MG63 (cell line): ENCODE measurements at regions not wholly inside any gene's neighbourhood (a gene's known extent, or its start where the extent isn't known, plus 50 kb on each side); places are given as distances from the start of the nearest gene placed in this dataset.

Experiments used
- DNase-seq: peaks from one replicate; pipeline ENCODE4 v3.0.0-alpha.2; 2020
- H3K27me3 ChIP-seq: fragments of 250-450 bp; sonication (Bioruptor Pico); 2 replicates; pipeline ENCODE4 v1.5.1; 2020; ENCODE audit warnings: mild to moderate bottlenecking, moderate library complexity
- H3K36me3 ChIP-seq: fragments of 250-450 bp; sonication (Bioruptor Pico); 2 replicates; pipeline ENCODE4 v1.5.1; 2020; ENCODE audit warnings: mild to moderate bottlenecking, moderate library complexity
- H3K4me3 ChIP-seq: fragments of 250-450 bp; sonication (Bioruptor Pico); 2 replicates; pipeline ENCODE4 v1.5.1; 2020; ENCODE audit warnings: mild to moderate bottlenecking, moderate library complexity
- H3K9me3 ChIP-seq: fragments of 250-450 bp; sonication (Bioruptor Pico); 2 replicates; pipeline ENCODE4 v1.5.1; 2020; ENCODE audit warnings: mild to moderate bottlenecking, moderate library complexity

DNA sequence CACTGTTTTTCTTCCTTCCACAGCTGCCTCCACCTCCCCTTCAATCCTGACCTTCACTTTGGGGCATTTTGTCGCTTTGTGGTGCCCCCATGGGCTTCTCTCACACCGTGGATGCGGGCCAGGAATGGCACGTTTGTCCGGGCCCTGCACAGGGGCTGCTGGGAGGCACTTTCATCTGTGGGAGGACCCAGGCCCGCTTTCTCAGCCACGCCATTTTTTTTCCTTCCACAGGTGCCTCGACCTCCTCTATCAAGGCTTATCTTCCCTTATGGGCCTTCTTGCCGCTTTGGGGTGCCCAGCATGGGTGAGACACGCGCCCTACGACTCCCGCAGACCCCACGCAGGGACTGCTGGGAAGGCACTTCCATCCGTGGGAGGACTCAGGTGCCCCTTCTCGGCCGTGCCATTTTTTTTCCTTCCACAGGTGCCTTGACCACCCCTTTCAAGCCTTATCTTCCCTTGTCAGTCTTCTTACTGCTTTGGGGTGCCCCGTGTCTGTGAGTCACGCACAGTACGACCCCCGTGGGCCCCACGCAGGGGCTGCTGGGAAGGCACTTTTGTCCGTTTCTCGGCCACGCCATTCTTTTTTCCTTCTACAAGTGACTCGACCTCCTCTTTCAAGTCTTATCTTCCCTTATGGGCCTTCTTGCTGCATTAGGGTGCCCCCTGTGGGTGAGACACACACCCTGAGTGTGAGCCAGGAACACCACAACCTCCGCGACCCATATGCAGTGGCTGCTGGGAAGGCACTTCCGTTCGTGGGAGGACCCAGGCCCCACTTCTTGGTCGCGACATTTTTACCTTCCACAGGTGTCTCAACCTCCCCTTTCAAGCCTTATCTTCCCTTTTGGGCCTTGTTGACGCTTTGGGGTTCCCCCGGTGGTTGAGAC, 270.7 kb downstream of the ALG10 start:
- no peak for DNase-seq
- Histone ChIP-seq H3K4me3 (no peak overlapping the region), H3K9me3 (no peaks in the 10 kb centered on the region), H3K27me3 (no peaks in the 10 kb centered on the region), H3K36me3 (no peaks in the 10 kb centered on the region)

DNA sequence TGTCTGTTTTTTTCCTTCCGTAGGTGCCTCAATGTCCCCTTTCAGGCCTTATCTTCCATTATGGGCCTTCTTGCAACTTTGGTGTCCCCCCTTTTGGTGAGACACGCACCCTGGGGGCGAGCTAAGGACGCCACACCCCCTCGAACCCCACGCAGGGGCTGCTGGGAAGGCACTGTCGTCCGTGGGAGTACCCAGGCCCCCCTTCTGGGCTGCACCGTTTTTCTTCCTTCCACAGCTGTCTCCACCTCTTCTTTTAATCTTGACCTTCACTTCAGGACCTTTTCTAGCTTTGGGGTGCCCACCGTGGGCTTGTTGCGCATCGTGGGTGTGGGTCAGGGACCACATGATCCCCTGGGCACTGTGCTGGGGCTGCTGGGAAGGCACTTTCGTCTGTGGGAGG, 271.8 kb downstream of the ALG10 start:
- H3K27me3 ChIP-seq: no peaks in the 10 kb centered on the region
- no peaks in the 10 kb centered on the region for H3K36me3 ChIP-seq
- H3K9me3 ChIP-seq: no peaks in the 10 kb centered on the region
- H3K4me3 ChIP-seq: no peak overlapping the region
- DNase-seq: no peak

DNA sequence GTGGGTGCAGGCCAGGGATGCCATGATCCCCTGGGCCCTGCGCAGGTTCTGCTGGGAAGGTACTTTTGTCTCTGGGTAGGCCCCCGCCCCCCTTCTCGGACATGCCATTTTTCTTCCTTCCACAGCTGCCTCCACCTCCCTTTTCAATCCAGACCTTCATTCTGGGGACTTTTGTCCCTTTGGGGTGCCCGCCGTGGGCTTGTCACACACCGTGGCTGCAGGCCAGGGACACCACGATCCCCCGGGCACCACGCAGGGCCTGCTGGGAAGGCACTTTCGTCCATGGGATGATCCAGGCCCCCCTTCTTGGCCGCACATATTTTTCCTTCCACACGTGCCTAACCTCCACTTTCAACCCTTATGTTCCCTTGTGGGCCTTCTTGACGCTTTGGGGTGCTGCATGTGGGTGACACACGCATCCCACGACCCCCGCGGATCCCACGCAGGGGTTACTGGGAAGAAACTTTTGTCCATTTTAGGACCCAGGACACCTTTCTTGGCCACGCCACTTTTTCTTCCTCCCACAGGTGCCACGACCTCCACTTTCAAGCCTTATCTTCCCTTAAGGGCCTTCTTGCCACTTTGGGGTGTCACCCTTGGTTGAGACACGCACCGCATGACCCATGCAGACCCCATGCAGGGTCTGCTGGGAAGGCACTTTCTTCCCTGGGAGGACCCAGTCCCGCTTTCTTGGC, 272.5 kb downstream of the ALG10 start:
- Histone ChIP-seq H3K36me3 (no peaks in the 10 kb centered on the region), H3K27me3 (no peaks in the 10 kb centered on the region), H3K9me3 (no peaks in the 10 kb centered on the region), H3K4me3 (no peak overlapping the region)
- no peak for DNase-seq

DNA sequence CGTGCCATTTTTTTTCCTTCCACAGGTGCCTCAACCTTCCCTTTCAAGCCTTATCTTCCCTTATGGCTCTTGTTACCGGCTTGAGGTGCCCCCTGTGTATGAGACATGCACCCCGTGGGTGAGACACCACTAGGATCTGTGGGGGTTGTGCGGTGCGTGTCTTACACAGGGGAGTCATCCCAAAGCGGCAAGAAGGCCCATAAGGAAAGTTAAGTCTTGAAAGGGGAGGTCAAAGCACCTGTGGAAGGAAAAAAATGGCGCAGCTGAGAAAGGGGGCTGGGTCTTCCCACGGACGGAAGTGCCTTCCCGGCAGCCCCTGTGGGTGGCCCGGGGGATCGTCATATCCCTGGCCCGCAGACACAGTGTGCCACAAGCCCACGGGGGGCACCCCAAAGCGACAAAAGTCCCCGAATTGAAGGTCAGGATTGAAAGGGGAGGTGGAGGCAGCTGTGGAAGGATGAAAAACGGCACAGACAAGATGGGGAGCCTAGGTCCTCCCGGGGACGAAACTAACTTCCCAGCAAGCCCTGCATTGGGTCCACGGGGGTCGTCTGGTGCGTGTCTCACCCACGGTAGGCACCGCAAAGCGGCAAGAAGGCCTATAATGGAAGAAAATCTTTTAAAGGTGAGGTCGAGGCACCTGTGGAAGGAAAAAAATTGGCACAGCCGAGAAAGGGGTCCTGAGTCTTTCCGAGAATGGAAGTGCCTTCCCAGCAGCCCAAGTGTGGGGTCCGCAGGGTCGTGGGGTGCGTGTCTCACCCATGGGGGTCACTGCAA, 273.3 kb downstream of the ALG10 start:
- no peaks in the 10 kb centered on the region for H3K36me3 ChIP-seq
- DNase-seq: no peak
- no peaks in the 10 kb centered on the region for H3K9me3 ChIP-seq

DNA sequence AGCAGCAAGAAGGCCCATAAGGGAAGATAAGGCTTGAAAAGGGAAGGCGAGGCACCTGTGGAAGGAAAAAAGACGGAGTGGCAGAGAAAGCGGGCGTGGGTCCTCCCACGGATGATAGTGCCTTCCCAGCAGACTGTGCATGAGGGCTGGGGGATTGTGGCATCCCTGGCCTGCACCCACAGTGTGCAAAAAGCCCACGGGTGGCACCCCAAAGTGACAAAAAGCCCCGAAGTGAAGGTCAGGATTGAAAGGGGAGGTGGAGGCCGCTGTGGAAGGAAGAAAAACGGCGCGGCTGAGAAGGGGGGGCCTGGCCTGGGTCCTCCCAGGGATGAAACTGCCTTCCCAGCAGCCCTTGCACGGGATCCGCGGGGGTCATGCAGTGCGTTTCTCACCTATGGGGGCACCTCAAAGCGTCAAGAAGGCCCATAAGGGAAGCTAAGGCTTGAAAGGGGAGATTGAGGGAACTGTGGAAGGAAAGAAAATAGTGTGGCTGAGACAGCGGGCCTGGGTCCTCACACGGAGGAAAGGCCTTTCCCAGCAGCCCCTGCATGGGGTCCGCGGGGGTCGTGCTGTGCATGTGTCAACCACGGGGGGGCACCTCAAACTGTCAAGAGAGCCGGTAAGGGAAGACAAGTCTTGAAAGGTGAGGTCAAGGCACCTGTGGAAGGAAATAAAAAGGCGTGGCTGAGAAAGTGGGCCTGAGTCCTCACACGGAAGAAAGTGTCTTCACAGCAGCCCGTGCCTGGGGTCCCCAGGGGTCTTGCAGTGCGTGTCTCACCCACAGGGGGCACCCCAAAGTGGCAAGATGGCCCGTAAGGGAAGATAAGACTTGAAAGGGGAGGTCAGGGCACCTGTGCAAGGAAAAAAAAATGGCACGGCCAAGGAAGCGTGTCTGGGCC, 274.1 kb downstream of the ALG10 start:
- no peak for DNase-seq
- no peaks in the 10 kb centered on the region for H3K27me3 ChIP-seq
- H3K36me3 ChIP-seq: no peaks in the 10 kb centered on the region
- H3K4me3 ChIP-seq: no peak overlapping the region
- H3K9me3 ChIP-seq: no peaks in the 10 kb centered on the region

More for the DNA sequence above, 273.3 kb downstream of the ALG10 start:
- Histone ChIP-seq H3K4me3 (no peak overlapping the region), H3K27me3 (no peaks in the 10 kb centered on the region)

DNA sequence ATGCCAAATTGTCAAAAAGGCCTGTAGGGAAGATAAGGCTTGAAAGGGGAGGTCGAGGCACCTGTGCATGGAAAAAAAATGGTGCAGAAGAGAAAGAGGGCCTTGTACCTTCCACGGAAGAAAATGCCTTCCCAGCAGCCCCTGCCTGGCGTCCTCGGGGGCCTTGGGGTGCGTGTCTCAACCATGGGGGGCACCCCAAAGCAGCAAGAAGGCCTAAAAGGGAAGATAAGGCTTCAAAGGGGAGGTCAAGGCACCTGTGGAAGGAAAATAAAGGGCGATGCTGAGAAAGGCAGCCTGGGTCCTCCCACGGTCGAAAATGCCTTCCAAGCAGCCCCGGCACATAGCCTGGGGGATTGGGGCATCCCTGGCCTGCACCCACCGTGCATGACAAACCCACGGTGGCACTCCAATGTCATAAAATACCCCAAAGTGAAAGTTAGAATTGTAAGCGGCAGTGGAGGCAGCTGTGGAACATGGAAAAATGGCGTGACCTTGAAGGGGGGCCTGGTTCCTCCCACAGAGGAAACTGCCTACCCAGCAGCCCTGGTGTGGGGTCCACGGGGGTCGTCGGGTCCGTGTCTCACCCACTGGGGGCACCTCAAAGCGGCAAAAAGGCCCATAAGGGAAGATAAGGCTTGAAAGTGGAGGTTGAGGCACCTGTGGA, 275.0 kb downstream of the ALG10 start:
- Histone ChIP-seq H3K27me3 (no peaks in the 10 kb centered on the region), H3K36me3 (no peaks in the 10 kb centered on the region), H3K9me3 (no peaks in the 10 kb centered on the region), H3K4me3 (no peak overlapping the region)
- no peak for DNase-seq

DNA sequence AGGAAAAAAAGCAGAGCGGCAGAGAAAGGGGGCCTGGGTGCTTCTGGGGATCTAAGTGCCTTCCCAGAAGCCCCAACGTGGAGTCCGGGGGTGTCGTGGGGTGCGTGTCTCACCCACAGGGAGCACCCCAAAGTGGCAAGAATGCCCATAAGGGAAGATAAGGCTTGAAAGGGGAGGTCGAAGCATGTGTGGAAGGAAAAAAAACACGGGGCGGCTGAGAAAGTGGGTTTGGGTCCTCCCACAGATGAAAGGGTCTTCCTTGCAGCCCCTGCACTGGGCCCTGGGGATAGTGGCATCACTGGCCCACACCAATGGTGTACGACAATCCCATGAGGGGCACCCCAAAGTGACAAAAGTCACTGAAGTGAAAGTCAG, 275.5 kb downstream of the ALG10 start:
- no peak for DNase-seq
- Histone ChIP-seq H3K9me3 (no peaks in the 10 kb centered on the region), H3K27me3 (no peaks in the 10 kb centered on the region), H3K36me3 (no peaks in the 10 kb centered on the region), H3K4me3 (no peak overlapping the region)

DNA sequence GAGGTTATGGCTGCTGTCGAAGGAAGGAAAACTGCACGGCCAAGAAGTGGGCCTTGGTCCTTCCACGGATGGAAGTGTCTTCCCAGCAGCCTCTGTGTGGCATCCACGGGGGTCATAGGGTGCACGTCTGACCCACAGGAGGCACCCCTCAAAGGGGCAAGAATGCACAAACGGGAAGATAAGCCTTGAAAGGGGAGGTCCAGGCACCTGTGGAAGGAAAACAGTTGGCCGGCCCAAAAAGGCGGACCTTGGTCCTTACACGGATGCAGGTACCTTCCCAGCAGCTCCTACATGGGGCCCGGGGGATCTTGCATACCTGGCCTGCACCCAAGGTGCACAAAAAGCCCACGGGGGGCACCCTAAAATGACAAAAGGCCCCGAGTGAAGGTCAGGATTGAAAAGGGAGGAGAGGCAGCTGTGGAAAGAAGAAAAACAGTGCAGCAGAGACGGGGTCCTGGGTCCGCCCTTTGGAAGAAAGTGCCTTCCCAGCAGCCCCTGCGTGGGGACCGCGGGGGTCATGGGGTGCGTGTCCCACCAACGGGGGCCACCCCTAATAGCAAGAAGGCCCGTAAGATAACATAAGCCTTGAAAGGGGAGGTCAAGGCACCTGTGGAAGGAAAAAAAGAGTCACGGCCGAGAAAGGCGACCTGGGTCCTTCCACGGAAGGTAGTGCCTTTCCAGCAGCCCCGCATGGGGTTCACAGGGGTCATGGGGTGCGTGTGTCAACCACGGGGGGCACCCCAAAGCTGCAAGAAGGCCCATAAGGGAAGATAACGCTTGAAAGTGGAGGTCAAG, 276.1 kb downstream of the ALG10 start:
- no peaks in the 10 kb centered on the region for H3K36me3 ChIP-seq
- no peak overlapping the region for H3K4me3 ChIP-seq
- H3K27me3 ChIP-seq: no peaks in the 10 kb centered on the region
- DNase-seq: no peak
- no peaks in the 10 kb centered on the region for H3K9me3 ChIP-seq

DNA sequence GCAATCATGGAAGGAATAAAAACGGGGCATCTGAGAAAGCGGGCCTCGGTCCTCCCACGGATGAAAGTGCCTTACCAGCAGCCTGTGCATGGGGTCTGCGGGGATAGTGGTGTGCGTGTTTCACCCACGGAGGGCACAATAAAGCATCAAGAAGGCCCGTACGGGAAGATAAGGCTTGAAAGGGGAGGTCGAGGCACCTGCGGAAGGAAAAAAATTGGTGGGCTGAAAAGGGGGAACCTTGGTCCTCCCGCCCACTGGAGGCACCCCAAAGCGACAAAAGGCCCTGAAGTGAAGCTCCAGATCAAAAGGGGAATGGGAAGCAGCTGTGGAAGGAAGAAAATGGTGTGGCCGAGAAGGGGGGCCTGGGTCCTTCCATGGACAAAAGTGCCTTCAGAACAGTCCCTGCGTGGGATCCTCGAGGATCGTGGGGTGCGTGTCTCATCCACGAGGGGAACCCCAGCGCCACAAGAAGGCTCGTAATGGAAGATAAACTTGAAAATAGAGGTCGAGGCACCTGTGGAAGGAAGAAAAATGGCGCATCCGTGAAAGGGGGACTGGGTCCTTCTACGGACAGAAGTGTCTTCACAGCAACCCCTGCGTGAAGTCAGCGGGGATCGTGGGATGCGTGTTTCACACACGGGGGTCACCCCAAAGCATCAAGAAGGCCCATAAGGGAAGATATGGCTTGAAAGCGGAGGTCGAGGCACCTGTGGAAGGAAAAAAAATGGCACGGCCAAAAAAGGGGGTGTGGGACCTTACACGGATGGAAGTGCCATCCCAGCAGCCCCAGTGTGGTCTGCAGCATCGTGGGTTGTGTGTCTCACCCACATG, 276.9 kb downstream of the ALG10 start:
- DNase-seq: no peak
- Histone ChIP-seq H3K36me3 (no peaks in the 10 kb centered on the region), H3K4me3 (no peak overlapping the region), H3K9me3 (no peaks in the 10 kb centered on the region), H3K27me3 (no peaks in the 10 kb centered on the region)

DNA sequence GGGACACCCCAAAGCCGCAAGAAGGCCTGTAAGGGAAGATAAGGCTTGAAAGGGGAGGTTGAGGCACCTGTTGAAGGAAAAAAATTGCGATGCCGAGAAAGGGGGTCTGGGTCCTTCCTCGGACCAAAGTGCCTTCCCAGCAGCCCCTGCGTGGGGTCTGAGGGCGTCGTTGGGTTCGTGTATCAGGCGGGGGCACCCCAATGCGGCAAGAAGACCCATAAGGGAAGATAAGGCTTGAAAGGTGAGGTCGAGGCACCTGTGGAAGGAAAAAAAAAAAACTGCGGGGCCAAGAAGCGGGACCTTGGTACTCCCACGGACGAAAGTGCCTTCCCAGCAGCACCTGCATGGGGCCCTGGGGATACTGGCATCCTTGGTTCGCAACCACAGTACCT, 277.5 kb downstream of the ALG10 start:
- Histone ChIP-seq H3K4me3 (no peak overlapping the region), H3K27me3 (no peaks in the 10 kb centered on the region), H3K9me3 (no peaks in the 10 kb centered on the region), H3K36me3 (no peaks in the 10 kb centered on the region)
- DNase-seq: no peak

DNA sequence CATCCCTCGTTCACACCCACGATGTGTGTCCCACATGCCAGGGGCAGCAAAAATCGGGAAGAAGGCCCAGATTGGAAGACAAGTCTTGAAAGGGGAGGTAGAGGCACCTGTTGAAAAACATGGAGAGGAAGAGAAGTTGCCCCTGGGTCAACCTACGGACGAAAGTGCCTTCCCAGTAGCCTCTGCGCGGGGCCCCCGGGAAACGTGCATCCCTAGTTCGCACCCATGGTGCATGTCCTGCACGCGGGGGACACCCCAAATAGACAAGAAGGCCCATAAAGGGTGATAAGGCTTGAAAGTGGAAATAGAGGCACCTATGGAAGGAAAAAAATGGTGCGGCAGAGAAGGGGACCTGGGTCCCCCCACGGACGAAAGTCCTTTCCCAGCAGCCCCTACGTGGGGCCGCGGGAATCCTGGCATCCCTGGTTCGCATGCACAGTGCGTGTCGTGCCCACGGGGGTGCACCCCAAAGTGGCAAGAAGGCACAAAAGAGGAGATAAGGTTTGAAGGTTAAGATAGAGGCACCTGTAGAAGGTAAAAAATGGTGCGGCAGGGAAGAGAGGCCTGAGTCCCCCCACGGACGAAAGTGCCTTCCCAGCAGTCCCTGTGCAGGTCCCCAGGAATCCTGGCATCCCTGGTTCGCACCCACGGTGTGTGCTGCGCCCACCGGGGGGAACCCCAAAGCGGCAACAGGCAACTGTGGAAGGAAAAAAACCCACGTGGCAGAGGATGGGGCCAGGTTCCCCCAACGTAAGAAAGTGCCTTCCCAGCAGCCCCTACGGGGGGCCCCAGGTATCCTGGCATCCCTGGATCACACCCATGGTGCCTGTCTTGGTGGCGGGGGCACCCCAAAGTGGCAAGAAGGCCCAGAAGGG, 278.3 kb downstream of the ALG10 start:
- H3K4me3 ChIP-seq: no peak overlapping the region
- H3K27me3 ChIP-seq: no peaks in the 10 kb centered on the region
- no peaks in the 10 kb centered on the region for H3K36me3 ChIP-seq
- no peaks in the 10 kb centered on the region for H3K9me3 ChIP-seq
- DNase-seq: no peak

DNA sequence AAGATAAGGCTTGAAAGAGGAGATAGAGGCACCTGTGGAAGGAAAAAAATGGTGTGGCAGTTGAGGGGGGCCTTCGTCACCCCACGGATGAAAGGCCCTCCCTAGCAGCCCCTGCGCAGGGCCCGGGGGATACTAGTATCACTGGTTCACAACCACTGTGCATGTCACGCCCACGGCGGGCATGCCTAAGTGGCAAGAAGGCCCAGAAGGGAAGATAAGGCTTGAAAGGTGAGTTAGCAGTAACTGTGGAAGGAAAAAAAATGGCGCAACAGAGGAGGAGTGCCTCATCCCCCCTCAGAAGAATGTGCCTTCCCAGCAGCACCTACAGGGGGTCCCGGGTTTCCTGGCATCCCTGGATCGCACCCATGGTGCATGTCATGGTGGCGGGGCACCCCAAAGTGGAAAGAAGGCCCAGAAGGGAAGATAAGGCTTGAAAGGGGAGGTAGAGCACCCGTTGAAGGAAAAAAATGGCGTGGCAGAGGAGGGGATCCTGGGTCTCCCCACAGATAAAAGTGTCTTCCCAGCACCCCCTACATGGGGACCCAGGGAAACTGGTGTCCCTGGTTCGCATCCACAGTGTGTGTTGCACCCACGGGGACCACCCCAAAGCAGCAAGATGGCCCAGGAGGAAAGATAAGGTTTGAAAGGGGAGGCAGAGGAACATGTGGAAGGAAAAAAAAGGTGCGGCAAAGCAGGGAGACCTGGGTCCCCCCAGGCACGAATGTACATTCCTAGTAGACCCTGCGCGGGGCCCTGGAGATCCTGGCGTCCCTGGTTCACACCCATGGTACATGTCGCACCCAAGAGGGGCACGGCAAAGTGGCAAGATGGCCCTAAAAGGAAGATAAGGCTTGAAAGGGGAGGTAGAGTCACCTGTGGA, 279.2 kb downstream of the ALG10 start:
- DNase-seq: no peak
- no peaks in the 10 kb centered on the region for H3K9me3 ChIP-seq
- H3K27me3 ChIP-seq: no peaks in the 10 kb centered on the region
- H3K36me3 ChIP-seq: no peaks in the 10 kb centered on the region
- H3K4me3 ChIP-seq: no peak overlapping the region
